ENCODE measurements at regions not wholly inside any gene's neighbourhood (a gene's known extent, or its start where the extent isn't known, plus 50 kb on each side); places are given as distances from the start of the nearest gene placed in this dataset.
"Not testable (repeated sequence)": the region's sequence is repeated elsewhere in the genome, so short reads cannot be mapped to it uniquely, and the experiment has no call there.

DNA sequence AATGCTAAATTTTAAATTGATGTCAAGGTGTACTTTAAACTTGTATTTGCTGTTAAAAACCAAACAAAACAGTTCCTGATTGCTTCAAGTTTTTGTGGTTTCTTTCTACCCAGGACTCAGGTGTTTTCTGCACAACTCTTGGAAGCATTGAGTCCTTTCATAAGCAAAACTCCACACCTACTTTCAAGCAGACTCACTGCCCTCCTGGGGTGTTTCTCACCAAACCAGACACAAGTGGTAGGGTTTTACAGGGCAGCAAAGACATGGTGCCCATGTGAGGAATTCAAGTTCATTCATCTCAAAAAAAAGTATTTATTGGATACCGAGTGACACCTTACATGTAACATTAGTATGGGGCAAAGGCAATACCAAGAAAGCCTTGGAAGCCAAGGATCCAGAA is 146.7 kb upstream of the BNIP2 start:
- in situ Hi-C loops (cut with MboI; ENCODE audit: low sequenced_read_pairs): no loop called here

DNA sequence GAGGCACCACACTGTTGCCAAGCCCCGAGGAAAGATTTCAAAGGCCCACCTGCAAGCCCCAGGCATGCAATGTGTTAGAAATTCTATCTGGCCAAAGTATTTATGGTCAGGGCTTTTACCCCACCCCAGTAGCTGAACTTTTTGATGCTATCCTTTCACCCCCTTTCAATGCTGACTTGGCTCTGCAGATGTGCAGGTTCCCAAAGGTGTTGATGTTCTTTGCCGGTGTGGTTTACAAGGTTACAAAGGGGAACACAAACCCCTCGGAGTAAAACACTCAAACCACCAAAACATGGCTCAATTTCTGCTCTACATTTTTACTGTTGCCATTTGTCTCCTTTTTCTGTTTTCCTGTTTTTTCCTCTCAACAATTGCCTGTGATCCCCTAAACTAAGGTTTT is 145.4 kb upstream of the BNIP2 start:
- in situ Hi-C loops (cut with MboI; ENCODE audit: low sequenced_read_pairs): no loop called here

DNA sequence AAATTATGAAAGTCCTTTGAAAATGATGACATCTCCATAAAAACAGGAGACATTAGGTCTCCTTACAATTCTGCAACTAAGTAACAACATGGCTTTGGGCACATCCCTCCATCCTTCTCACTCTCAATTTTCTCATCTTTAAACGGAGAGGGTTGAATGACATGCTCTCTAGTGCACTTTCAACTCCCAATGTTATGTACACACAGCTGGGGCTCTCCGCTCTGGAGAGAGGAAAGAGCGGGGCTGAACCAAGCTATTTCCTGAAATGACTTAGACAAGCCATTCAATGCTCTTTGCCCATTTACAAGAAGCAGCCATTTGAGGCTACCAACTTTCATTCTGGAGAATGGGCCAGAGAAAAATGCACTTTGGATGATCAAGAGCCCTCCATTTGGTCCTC is 144.2 kb upstream of the BNIP2 start:
- in situ Hi-C loops (cut with MboI; ENCODE audit: low sequenced_read_pairs): no loop called here

DNA sequence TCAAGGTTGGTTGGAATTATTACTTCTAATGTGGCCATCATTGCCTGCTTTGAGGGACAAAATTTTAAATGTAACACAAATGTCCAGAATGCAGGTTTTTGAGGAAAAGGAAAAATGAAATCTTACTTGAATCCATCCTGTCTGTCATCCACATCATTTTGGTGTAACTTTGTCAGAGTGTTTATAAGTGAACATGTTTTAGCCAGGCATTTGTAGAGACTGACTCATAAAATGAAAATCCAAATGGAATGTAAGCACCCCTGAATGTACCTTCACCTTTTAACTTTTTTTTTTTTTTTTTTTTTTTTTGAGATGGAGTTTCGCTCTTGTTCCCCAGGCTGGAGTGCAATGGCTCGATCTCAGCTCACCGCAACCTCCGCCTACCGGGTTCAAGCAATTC is 141.8 kb upstream of the BNIP2 start:
- in situ Hi-C loops (cut with MboI; ENCODE audit: low sequenced_read_pairs): no loop called here

DNA sequence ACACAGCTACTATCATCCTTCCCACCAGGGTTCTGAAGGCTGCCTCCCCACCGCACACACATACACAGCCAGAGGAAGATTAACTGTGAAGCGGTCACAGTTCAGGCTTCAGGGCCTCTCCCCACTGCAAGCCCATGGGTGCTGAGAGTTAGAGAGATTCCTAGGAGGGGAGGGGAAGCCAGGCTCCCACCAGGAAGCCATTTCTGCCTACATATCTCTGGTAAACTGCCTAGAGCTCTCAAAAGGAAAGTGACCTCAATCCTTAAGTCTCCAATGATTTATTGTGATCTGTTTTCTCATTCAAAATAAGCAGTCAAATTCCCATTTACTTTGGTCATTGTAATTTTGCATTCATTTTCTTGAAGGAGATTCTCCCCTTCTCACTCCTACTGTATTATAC is 141.0 kb upstream of the BNIP2 start:
- in situ Hi-C loops (cut with MboI; ENCODE audit: low sequenced_read_pairs): no loop called here

DNA sequence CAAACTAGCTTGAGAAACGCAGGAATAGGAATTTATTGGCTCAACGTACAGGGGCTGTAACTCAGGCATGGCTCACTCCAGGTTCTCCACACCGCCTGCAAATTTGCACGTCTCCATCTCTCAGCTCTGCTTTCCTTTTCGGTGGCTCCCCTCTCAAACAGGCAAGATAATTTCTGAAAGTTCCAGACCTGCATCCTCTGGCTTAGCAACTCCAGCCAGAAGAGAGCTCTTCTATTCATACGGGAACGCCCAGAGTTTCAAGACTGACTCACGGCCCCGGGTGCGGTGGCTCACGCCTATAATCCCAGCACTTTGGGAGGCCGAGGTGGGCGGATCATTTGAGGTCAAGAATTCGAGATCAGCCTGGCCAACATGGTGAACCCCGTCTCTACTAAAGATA is 139.7 kb upstream of the BNIP2 start:
- in situ Hi-C loops (cut with MboI; ENCODE audit: low sequenced_read_pairs): no loop called here

DNA sequence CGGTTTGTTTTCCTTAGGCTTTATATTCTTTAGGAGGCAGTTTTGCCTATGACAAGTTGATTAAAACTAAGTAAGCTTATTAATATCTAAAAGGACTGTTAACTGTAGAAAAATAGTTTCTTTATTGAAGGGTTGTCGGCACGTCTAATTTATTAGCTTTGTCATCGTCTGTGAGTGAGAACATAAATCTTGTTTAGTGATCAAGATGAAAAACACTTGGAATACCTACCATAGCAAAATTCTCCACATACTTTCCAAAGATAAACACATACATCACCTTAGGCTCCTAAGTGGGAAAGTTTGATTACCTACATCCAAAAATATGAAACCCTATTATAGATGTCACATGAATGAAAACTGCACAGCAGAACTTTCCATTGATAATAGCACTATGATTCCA is 139.1 kb upstream of the BNIP2 start:
- in situ Hi-C loops (cut with MboI; ENCODE audit: low sequenced_read_pairs): no loop called here

DNA sequence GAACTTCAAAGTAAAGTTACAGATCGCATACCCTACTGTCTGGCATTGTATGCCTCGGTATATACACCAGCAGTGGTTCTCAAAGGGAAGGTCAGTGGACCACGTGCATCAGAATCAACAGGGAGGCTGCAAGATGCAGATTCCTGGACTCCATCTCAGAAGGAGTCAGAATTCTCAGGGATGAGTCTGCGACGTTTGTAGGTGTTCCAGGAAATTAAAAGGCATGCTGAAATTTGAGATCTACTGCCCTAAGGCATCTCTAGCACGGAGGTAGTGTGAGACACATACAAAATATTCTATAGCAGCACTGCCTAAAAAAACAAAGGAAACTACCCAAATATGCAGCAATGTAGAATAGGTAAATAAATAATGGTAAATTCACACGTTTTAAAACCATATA is 136.8 kb upstream of the BNIP2 start:
- in situ Hi-C loops (cut with MboI; ENCODE audit: low sequenced_read_pairs): no loop called here

DNA sequence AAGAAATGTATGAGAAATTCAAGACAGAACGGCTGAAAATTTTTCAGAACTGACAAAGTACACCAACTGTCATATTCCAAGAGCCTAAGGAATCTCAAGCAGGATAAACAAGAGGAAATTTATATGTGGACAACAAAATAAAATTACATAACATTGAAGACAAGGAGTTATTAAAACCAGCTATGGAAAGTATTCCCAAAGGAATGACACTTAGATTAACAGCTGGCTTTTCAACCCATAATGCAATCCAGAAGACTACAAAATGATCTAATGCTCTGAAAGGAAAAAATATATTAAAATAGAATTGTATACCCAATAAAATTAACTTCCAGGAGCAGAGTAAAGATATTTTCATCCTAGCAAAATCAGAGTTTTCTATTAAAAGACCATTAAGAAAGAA is 132.2 kb upstream of the BNIP2 start:
- in situ Hi-C loops (cut with MboI; ENCODE audit: low sequenced_read_pairs): no loop called here

DNA sequence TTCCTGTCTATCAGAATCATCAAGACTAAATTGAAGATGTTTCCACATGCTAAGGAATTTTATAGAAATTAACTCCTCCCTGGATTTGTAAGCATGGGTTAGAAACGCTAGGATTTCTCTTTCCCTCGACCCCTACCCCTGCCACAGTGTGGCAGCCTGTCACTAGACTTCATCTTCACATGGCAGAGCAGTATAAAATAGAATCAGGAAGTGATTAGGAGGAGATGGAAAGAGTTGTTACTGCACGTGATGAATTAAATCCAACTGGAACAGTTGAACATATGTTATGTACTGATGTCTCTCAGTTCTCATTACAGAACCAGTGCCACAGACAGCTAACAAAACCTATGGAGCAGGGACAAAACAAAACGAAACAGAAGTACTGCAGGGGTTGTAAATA is 130.0 kb upstream of the BNIP2 start:
- in situ Hi-C loops (cut with MboI; ENCODE audit: low sequenced_read_pairs): no loop called here

DNA sequence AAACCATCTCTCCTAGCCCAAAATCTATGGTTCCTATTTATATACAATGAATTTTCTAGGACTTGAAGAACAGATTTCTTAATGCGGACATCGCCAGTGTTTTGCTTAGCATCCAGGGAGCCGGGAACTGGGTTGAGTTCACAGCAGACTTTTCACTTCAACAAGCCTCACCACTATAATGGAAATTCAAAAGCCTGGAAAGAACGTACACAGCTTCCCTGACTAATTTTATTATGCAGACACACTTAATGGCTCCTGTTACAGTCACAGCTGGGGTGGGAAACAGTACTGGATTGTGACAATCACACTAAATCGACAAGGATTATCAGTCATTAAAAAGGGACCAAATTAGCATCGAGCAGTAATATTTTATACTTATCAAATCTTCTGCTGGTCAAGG is 129.2 kb upstream of the BNIP2 start:
- in situ Hi-C loops (cut with MboI; ENCODE audit: low sequenced_read_pairs): no loop called here

DNA sequence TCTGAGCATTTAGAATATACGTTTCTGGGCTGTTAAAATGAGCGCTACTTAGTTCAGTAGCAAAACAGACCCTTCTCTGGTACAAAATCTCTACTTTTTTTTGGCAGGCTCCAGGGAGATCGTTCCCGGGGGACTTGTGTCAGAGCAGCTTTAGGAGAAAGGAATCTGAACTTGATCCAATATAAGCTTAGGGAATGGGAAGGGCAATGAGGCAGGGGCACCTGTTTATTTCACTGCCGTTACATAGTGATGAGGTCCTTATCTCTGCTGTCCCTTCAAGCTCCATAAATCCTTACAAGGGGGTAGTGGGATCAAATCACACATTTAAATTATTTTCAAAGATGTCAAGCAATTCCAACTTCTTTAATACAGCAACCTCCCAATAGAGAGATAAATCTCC is 128.7 kb upstream of the BNIP2 start:
- in situ Hi-C loops (cut with MboI; ENCODE audit: low sequenced_read_pairs): no loop called here

DNA sequence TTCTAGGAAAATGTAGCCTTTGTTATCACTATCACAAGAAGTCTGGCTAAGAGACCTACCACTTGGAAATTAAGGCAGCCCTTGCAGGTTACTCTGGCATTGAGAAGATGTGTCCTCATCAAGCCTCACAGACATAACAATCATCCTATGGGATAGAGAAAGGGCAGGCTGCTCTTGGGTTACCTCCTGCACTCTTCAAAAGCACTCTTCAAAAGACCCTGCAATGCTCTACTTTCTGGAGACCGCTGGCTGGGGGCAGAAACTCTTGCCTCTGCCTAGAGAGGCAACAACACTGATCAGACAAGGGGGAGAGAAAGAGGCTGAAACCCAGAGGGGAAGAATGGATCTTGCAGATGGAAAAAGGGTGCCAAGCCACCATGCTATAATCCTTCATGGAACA is 127.9 kb upstream of the BNIP2 start:
- in situ Hi-C loops (cut with MboI; ENCODE audit: low sequenced_read_pairs): no loop called here

DNA sequence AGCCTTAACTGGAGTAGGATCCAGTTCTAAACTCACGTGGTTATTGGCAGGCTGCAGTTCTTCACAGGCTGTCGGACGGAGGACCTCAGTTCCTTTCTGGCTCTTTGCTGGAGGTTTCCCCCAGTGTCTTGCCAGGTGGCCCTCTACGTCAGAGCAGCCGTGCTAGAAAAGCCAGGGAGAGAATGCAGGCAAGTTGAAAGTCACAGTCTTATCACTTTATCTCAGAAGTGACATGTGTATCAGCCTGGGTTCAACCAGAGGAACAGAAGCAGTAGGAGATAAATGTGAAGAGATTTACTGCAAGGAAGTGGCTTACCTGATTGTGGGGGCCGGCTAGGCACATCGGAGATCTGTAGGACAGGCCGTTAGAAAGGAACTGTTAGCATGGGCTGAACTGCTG is 125.3 kb upstream of the BNIP2 start:
- in situ Hi-C loops (cut with MboI; ENCODE audit: low sequenced_read_pairs): no loop called here

DNA sequence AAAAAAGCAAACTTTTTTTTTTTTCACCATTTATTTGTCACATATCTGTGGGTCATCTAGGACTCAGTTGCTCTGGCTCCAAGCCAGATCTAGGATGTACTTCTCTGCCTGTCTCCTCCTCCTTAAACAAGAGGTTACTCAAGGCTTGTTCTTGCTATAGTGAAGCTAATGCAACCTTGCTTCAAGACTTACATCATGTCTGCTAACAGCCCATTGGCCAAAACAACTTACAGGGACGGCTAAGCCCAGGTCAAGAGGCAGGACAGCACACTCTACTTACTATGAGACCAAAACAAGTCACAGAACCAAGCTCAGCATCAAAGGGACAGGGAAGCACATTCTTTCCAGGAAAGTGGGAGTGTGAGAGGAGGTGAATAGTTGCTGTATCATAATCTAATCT is 123.8 kb upstream of the BNIP2 start:
- in situ Hi-C loops (cut with MboI; ENCODE audit: low sequenced_read_pairs): no loop called here

DNA sequence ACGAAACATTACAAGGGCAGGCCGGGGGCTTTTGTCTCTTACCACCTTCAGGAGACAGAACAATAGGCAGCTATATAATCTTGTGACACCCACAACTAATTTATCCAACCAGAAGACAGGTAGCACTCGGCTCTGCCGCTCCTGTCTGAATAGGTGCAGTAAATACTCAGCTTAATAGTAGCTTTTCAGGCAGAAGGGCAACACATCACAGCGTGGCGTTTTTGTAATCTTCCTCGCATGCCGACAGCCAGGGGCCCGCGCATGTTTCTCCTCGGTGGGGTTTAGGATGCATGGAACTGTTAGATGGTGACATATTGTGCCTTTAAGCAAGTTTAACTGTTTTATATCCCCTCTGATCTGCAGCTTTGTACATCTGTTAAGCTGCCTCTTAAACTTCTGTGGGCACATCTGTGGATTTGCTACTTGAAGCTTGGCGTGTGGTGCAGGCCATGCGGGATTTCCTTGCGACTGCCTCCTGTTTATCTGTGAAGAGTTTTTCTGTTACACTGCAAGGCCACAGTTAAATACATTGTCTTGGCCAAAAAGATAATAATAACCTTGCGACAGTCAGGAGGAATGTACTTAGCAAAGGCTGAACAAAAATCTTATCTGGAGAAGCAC is 123.2 kb upstream of the BNIP2 start:
- in situ Hi-C loops (cut with MboI; ENCODE audit: low sequenced_read_pairs): no loop called here

DNA sequence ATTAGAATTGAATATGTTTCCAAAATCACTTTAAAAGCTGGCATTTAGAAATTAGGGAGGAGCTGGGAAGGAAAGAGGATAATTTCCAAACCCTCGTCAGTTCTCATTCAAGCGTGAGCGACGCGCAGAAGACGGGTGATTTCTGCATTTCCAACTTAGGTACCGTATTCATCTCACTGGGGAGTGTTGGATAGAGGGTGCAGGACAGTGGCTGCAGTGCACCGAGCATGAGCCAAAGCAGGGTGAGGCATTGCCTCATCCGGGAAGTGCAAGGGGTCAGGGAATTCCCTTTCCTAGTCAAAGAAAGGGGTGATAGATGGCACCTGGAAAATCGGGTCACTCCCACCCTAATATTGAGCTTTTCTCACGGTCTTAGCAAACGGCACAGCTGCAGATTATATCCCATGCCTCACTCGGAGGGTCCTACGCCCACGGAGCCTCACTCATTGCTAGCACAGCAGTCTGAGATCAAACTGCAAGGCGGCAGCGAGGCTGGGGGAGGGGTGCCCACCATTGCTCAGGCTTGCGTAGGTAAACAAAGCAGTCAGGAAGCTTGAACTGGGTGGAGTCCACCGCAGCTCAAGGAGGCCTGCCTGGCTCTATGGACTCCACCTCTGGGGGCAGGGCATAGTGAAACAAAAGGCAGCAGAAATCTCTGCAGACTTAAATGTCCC is 114.3 kb upstream of the BNIP2 start:
- in situ Hi-C loops (cut with MboI; ENCODE audit: low sequenced_read_pairs): not testable (repeated sequence)

DNA sequence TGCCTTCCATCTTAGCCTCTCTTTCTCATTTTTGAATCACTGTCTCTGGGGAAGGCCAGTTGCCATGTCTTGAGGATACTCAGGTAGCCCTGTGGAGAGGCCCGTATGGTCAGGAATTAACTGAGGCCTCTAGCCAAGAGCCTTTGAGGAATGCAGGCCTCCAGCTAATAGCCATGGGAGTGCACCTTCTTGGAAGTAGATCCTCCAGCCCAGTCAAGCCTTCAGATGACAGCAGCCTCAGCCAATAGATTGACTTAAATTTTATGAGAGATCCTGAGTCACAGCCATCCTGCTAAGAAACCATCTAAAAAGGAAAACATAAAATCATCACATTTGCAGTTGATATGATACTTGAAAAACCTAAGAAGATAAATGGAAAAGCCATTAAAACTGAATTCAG is 112.5 kb upstream of the BNIP2 start:
- in situ Hi-C loops (cut with MboI; ENCODE audit: low sequenced_read_pairs): no loop called here

DNA sequence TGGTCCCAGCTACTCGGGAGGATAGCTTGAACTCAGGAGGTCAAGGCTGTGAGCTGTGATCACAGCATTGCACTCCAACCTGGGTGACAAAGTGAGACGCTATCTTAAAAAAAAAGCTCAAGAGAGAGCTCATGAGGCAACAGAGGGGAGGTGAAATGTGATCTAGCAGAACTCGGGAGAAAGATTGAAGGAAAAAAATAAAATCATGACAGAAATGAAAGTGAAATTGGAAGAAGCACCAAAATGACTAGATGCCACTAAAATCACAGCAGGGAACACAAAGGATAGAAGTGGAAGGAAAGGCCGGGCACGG is 109.4 kb upstream of the BNIP2 start:
- in situ Hi-C loops (cut with MboI; ENCODE audit: low sequenced_read_pairs): no loop called here

DNA sequence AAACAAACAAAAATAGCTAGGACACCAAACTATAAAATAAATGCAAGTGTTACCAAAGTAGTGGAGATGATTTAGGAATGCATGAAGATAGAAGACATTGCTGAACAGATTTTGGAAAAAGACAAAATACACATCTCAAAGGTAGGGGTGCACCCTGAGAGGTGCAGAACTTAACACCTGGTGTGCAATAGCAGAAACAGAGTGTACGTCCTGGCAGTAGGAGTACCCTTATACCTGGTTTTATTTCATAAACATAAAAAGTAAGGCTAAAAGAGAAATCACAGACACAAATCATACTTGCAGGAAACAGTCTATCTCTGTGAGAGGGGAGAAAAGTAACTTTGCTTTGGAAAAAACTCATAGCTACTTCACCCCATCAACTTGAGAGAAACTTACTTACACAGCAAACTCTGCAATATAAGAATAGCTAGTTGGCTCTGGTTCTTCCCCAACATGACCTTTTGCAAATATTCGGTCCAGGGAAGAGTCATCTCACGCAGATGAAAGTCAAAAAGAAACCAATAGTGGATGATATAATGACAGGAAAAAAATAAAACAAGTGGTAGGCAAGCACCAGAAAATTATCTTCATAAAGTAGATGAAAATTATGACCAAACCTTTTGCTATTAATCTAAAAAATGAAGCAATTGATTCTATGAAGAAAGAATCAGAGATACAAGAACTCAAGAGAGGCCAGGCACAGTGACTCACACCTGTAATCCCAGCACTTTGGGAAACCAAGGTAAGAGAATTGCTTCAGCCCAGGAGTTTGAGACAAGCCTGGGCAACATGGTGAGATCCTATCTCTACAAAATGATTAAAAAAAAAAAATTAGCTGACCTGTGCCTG is 108.9 kb upstream of the BNIP2 start:
- in situ Hi-C loops (cut with MboI; ENCODE audit: low sequenced_read_pairs): no loop called here

DNA sequence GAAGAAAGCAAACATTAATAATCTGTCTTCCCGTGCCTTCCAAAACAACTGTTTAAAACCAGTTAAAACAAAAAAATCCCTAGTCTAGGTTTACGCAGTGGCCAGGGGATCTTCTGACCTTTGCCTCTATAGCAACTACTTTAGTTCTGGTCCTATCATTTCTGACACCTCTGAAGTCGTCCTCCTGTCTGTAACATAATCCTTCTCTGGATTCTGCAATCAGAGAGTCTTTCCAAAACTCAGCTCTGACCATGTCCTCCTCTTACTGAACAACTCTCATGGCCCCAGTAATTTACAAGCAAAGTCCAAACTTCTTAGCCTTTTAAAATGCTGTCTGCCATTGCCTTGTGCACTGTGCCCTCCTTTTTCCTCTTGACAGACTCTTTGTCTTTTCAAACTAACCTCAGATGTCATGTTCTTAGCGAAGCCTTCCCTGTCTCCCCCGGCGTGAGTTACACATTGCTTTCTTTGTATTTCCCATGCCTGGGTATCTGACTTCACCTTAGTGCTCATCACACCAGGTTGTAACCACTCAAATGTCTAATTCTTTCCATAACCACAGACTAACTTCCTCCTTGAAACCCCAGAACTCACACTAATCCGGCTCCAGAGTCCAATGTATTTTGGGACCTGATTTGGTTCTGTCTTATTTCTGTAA is 105.2 kb upstream of the BNIP2 start:
- in situ Hi-C loops (cut with MboI; ENCODE audit: low sequenced_read_pairs): no loop called here

DNA sequence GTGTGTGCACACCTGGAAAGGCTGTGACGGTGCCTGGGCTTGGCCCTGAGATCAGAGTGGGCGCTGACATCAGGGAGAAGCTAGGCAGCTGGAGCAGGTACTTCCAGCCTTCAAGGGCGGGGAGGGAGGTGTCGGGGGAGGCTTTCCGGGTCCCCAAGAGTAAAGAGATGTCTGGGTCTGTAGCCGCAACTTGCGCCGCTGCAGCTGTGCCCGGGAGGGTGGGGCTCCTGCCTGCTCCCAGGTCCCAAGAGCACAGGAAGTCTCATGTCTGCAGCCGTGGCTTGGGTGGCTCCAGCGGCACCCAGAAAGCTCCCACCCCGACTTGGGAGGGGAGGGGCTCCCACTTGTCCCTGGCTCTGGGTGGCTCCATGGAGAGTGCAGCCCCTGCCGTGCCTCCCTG is 103.2 kb upstream of the BNIP2 start:
- in situ Hi-C loops (cut with MboI; ENCODE audit: low sequenced_read_pairs): no loop called here

All from HL-60/S4 treated with phorbol 12-myristate 13-acetate at 8.2 ng/mL for 4 days and 3 days (cell line).